ENCODE measurements at regions not wholly inside any gene's neighbourhood (a gene's known extent, or its start where the extent isn't known, plus 50 kb on each side); places are given as distances from the start of the nearest gene placed in this dataset.

DNA sequence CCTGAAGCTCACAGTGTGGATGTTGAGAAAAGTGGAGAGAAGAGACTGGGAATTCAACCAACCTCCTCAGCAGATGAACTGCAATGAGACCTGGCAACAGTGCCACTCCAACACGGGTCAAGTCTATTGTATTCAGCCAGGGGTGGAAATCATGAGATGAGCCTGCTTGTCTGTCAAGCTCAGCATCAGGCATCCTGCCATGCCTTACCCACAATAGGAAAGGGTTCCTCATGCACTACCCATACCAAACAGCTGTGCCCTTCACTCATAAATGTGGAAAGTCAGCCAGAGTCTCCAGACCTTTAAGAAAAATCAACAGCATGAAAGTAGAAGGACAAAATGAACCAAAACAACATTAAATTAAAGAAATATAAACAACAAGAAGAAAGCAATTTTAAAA is 542.1 kb downstream of the EPHB1 start (continued):
- TF ChIP-seq, protein P1, sequence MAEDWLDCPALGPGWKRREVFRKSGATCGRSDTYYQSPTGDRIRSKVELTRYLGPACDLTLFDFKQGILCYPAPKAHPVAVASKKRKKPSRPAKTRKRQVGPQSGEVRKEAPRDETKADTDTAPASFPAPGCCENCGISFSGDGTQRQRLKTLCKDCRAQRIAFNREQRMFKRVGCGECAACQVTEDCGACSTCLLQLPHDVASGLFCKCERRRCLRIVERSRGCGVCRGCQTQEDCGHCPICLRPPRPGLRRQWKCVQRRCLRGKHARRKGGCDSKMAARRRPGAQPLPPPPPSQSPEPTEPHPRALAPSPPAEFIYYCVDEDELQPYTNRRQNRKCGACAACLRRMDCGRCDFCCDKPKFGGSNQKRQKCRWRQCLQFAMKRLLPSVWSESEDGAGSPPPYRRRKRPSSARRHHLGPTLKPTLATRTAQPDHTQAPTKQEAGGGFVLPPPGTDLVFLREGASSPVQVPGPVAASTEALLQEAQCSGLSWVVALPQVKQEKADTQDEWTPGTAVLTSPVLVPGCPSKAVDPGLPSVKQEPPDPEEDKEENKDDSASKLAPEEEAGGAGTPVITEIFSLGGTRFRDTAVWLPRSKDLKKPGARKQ (CRISPR knock-in tag; IDR thresholded peaks at IDR 0.05) = no peak
- TF ChIP-seq, protein P2, sequence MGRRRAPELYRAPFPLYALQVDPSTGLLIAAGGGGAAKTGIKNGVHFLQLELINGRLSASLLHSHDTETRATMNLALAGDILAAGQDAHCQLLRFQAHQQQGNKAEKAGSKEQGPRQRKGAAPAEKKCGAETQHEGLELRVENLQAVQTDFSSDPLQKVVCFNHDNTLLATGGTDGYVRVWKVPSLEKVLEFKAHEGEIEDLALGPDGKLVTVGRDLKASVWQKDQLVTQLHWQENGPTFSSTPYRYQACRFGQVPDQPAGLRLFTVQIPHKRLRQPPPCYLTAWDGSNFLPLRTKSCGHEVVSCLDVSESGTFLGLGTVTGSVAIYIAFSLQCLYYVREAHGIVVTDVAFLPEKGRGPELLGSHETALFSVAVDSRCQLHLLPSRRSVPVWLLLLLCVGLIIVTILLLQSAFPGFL (CRISPR knock-in tag; IDR thresholded peaks at IDR 0.05) = no peak
- no peak for TF ChIP-seq ZNF124 (CRISPR knock-in tag; IDR thresholded peaks at IDR 0.05)

- H3K4me1 ChIP-seq (replicated peaks in 1 of 2; ENCODE audit: control insufficient read depth in 2 of 2, insufficient read depth in 2 of 2, low read length in 2 of 2) = no peaks in the 10 kb centered on the region
- FAIRE-seq = no peak
- POLR2A ChIA-PET = no interaction called here
- no peak overlapping the region for H3K27ac ChIP-seq (ENCODE audit: extremely low read depth, low read depth, low read length)
- no peak overlapping the region for H3K4me3 ChIP-seq
- H3K36me3 ChIP-seq (ENCODE audit: control insufficient read depth, insufficient read depth, low read length) = no peaks in the 10 kb centered on the region
- no peak for DNase-seq (ENCODE audit: extremely low read depth in 1 of 4, low spot score in 3 of 4)
- no peaks in the 10 kb centered on the region for H3K9me1 ChIP-seq (ENCODE audit: control insufficient read depth, insufficient read depth, low read length)
- no TSS peak for BruUV-seq (replicated peaks)
- WGBS (ENCODE audit: insufficient coverage, low coverage, missing lambda C conversion rate) = 0% methylated on average over 1 of the region's 1 CpG
- in situ Hi-C loops (cut with MboI) = no loop called here
- H3K9me3 ChIP-seq (replicated peaks; ENCODE audit: control insufficient read depth, insufficient read depth, low read depth, low read length) = no peaks in the 10 kb centered on the region
- no peaks in the 10 kb centered on the region for H3K27me3 ChIP-seq (ENCODE audit: control insufficient read depth in 2 of 2, insufficient read depth in 2 of 2, low read length in 2 of 2)
- H3K79me2 ChIP-seq (ENCODE audit: control insufficient read depth, insufficient read depth, low read length) = no peaks in the 10 kb centered on the region
- no peak overlapping the region for H3K9ac ChIP-seq (ENCODE audit: insufficient read depth in 1 of 2, low read depth in 2 of 2, low read length in 2 of 2)
- ATAC-seq = no peak
- no peak overlapping the region for H3K4me2 ChIP-seq (ENCODE audit: insufficient read depth, low read length)
- H4K20me1 ChIP-seq (replicated peaks; ENCODE audit: control insufficient read depth, insufficient read depth, low read length) = no peaks in the 10 kb centered on the region
- no peak for TF ChIP-seq ZNF324 (CRISPR knock-in tag; IDR thresholded peaks at IDR 0.05)
- TF ChIP-seq ZNF57 (CRISPR knock-in tag; IDR thresholded peaks at IDR 0.05) = no peak
- TF ChIP-seq SNRNP70 (optimal IDR thresholded peaks at IDR 0.05; ENCODE audit: low read depth, low read length) = no peak
- TF ChIP-seq ZNF263 (CRISPR knock-in tag; IDR thresholded peaks at IDR 0.05; ENCODE audit: borderline replicate concordance) = no peak
- no peak for TF ChIP-seq TFE3 (CRISPR knock-in tag; IDR thresholded peaks at IDR 0.05)
- TF ChIP-seq MYBL2 (IDR thresholded peaks at IDR 0.05; ENCODE audit: low read depth) = no peak
- TF ChIP-seq MYBL2 (CRISPR knock-in tag; IDR thresholded peaks at IDR 0.05; ENCODE audit: borderline replicate concordance) = no peak
- no peak for TF ChIP-seq CHD4 (IDR thresholded peaks at IDR 0.05; ENCODE audit: insufficient read depth, insufficient replicate concordance, low read depth, low read length, poor library complexity, severe bottlenecking)
- no peak for TF ChIP-seq ZC3H8 (IDR thresholded peaks at IDR 0.05)
- TF ChIP-seq ZNF696 (CRISPR knock-in tag; conservative IDR thresholded peaks at IDR 0.05) = no peak
- TF ChIP-seq ZNF143 (CRISPR knock-in tag; IDR thresholded peaks at IDR 0.05) = no peak
- TF ChIP-seq NFYB (IDR thresholded peaks at IDR 0.05; ENCODE audit: extremely low read depth, insufficient read length) = no peak
- no peak for TF ChIP-seq NCOA4 (IDR thresholded peaks at IDR 0.05; ENCODE audit: partially characterized antibody)
- no peak overlapping the region for H2AFZ ChIP-seq (ENCODE audit: low read depth, low read length)
- CTCF ChIA-PET (ENCODE audit: low intra/inter-chr PET ratio) = no interaction called here
- intact Hi-C loops (cut with micrococcal nuclease) = no loop called here
These were observed 553.6 kb downstream of the EPHB1 start for GRCh38 chr3:135348690-135349089.

Measured in K562 (cell line).